GM12891 (cell line): ENCODE measurements at regions not wholly inside any gene's neighbourhood (a gene's known extent, or its start where the extent isn't known, plus 50 kb on each side); places are given as distances from the start of the nearest gene placed in this dataset.

Experiments used
- PAX5 ChIP-seq: IDR thresholded peaks from 2 replicates; pipeline ENCODE4 v1.6.1; 2011; ENCODE audit warnings: low read length, moderate library complexity, mild to moderate bottlenecking; ENCODE audit not compliant: insufficient read depth, severe bottlenecking
- POLR2A ChIP-seq: IDR thresholded peaks from 2 replicates; pipeline ENCODE4 v1.6.1; 2011; ENCODE audit warnings: low read depth, low read length, control low read depth
- POLR2AphosphoS5 ChIP-seq: IDR thresholded peaks from 2 replicates; pipeline ENCODE4 v1.6.1; 2011; ENCODE audit warnings: low read depth, low read length, control low read depth
- SPI1 ChIP-seq: IDR thresholded peaks from 2 replicates; pipeline ENCODE4 v1.6.1; 2011; ENCODE audit warnings: low read depth, low read length, control low read depth

DNA sequence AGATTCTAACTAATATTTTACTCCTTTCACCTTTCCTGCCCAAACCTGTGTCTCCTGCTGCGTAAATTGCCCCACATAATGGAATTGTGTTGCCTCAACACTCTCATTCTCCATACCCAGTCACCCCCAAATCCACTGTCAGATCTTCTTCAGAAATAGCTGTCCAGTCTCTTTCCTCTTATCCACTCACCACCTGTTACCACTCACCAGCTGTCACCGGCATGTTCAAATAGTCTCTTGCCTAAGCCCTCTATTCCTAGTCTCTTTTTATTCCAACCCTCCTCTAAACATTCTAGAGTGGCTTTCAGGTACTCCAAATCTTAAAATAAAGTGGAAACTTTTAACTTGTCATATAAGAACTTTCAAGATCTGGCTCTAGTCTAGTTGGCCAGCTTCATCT, 262.0 kb upstream of the FBXL7 start:
- TF ChIP-seq POLR2AphosphoS5 (no peak), POLR2A (no peak), SPI1 (no peak), PAX5 (no peak)
